Lung microvascular endothelial cell (primary cell): ENCODE measurements at regions not wholly inside any gene's neighbourhood (a gene's known extent, or its start where the extent isn't known, plus 50 kb on each side); places are given as distances from the start of the nearest gene placed in this dataset.

Source experiments
- DNase-seq, 2 donors: peaks; one replicate each; pipeline versions ENCODE4 v3.0.0 to v3.0.0-alpha.2; 2010; ENCODE audit warnings: low read depth in 2 of 2

DNA sequence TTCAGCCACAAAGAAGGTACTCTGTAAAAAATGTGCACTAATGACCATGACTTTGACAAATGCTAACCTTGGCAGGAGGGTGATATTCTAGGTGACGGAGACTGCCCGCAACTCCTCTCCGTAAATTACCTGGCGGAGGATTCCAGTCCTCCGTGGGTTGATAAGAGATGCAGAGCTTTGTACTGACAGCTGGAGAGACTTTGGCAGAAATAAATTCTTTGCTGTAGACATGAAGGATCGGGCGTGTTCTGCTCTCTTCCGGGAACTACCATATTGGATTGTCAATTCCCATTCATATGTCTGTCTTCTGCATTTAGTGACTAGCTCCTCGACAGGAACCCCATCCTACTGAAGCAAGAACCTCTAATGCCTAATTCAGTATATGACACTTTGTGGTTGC, 158.3 kb upstream of the KAZN start:
- DNase-seq, result no peak

DNA sequence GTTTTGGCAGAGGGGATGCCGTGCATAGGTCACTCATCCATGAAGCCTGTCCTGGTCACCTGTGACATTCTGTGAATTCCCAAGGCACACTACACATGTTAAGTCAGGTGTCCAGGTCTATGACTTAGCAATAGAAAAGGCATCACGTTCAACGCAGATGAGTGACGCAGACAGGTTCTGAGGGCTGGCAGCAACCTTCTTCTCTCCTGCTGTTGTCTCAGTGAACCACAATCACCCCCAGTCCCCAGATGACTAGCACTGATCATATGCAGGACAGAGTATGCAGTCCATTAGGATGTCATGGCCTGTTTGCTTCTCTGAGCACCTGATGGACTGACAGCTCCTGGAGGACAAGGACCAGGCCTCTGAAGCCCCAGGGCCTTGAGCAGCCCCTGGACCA, 157.8 kb upstream of the KAZN start:
- no peak for DNase-seq

DNA sequence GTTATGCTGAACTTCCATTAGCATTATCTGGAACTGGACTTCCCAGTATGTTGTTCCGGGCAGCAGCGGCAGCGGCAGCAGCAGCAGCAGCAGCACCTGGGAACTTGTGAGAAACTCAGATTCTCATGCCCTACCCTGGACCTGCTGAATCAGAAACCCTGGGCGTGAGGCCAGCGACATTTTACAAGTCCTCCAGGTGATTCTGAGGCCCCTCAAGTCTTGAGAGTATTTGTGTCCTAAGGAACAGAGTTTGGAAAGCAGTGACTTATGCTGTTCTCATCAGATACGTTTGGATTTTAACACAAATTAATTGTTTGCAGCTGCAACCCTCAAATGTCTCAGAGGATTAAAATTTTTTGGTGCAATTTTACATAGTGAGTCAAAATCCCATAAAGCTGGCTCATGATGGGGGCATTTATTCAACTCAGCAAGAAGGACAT, 157.2 kb upstream of the KAZN start:
- no peak for DNase-seq

DNA sequence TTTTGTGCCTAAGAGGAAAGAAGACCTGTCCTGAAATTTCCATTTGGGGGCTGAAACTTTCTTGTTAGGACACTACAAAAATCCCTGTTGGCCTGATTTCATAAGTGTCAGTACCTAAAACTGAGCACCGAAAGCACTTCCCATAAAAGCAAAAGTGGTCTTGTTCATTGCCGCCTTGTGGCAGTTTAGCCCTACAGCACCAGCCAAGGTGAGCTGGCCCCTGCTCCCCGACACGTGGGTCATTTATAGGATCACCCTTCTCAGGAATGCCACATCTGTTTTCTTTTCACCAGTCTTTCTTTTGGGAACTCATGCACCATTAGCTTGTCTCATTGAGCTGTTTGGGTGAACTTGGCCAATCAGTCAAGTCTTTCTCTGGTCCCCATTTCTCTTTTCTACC, 155.8 kb upstream of the KAZN start:
- no peak for DNase-seq

DNA sequence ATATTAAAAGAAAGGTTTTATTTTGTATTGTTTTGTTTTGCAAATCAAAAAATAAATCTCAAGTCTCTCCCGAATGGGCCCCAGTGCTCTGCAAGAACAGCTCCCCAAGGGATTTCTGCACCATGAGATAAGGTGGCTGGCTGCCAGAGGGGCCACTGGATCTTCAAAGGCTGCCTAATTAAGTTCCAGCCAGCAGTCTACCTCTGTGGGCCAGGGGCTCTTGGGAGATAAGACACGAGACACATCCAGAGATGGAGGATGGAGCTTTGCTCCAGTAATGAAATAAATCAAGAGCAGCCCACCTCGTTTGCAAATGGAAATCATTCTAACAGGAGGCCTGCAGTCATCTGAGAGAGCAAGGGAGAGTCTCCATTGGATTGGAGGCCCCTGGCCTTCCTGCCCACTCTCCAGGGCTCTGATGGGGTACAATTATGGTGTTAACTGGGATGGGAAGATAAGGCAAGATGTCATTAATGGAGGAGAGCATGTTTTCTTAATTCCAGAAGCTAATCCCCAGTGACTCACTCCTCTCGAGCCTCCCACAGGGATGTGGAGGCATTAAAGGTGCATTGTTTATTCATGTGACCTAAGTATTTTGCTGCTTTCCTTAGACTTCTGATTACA, 155.2 kb upstream of the KAZN start:
- DNase-seq, result no peak

DNA sequence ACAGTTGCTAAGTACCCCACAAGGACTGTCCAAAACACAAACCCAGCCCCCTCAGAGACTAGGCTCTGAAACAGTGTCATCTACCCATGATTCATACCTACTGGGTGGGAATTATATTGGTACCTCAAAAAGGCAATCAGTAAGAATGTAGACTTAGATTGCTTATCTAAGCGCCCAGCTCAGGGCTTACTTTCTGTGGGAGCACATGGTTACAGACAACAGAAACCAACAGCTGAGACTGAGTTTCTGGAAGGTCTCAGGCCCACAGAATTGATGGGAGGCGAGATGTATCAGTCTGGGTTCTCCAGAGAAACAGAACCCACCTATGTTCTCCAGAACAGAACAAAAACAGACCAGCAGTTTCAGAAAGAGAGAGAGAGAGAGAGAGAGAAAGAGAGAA, 147.3 kb upstream of the KAZN start:
- DNase-seq, result no peak

DNA sequence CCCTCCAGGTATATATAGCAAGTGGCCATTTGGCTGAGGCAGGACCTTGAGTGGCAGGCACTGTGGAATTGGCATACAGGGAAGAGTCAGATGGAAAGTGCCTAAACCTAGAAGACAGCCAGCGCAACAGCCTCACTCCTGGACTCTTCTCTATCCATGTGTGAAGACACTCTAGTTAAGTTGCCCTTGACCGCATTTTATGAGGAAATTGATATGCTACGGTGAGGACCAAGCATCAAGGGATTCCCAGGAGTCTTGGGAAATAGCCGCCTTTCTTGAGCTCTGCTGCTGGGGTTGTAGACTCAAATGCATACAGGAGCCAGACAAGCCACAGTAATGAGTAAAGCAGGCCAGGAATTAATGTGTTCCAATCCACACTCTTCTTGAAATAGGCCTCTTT, 145.9 kb upstream of the KAZN start:
- DNase-seq, result no peak

DNA sequence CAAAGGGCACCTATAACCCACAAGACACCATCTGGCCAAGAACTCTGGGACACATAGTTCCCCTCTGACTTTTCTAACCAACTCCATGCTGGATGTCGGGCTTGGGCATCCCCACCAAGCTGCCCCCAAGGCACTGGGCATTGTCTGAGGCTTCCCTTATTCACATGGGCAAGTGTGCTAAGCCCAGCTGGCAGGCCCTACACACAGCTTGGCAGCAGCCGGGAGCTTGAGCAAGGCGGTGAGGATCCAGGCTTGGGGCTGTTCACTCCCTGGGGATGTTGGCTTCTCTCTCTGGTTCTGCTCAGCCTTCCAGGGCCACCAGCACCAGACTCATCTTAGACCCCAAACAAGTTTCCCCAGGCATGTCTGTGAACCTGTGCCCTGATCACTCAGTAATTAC, 138.3 kb upstream of the KAZN start:
- no peak for DNase-seq

DNA sequence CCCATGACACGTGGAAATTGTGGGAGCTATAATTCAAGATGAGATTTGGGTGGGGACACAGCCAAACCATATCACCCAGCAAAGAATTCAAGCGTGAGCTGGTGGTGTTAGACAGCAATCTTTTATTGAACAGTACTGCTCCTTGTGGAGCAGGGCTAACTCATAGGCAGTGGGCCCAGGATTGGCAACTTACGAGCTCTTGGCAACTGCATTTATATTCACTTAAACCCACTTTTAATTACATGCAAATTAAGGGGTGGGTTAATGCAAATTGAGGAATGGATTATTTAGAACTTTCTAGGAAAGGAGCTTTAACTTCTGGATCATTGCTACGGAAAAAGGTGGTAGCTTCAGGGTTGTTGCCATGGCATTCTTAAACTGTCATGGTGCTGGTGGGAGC, 135.6 kb upstream of the KAZN start:
- DNase-seq, result no peak

DNA sequence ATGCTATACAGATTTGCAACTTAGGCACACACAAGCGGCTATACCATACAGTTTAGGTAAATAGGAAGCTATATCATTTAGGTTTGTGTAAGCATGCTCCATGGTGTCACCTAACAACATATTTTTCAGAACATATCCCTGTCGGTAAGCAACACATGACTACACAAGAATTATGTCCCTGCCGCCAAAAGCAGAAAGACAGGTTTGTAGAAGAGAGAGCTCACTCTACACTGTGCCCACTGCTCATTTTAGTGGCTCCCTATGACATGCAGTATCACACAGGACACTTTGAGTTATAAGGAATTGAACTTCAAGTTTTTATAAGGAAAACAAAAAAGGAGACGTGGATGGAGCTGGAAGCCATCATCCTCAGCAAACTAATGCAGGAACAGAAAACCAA, 132.5 kb upstream of the KAZN start:
- DNase-seq, result no peak

DNA sequence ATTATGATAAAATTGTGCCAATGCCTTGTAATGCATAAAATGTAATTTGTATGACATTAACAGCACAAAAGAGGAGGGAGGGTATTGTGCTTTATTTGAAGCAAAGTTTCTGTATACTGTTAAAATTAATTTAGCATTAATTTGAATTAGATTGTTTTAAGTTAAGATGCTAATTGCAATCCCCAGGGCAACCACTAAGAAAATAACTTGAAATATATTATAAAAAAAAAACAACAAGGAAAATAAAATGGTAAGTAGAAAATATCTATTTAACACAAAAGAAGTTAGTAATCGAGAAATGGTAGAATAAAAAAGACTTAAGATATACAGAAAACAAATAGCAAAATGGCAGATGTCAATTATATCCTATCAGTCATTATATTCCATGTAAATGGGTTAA, 131.4 kb upstream of the KAZN start:
- DNase-seq, result no peak

DNA sequence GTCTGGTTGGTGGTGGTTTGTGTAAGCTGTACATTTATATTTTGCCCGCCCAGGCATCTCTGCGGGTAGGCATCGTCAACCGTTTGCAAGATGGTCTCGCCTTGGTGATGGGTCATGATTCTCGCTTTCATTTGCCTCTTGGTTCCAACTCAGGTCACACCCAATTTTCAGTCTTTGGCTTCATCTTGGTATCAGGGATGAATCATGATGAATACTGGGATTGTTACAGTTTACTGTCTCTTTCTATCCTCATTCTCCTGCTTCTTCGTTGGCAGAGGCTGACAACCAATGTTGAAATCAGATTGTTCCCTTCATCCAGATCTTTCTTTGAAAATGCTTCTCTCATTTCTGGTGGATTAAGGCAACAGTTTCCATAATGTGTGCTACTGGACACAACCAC, 129.7 kb upstream of the KAZN start:
- no peak for DNase-seq

DNA sequence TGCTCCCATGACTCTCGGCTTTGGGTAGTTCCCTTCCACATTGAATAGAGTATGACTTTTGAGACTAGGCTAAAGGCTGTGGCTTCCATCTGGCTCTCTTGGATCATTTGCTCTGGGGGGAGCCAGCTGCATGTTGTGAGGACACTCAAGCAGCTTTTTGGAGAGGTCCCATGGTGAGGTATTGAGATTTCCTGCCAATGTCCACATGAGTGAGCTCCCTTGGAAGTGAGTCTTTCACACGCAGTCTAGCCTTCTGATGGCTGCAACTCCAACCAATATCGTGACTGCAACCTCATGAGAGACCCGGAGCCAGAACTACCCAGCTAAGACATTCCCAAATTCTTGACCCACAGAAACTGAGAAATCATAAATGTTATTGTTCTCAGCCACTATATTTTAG, 127.7 kb upstream of the KAZN start:
- DNase-seq, result no peak

DNA sequence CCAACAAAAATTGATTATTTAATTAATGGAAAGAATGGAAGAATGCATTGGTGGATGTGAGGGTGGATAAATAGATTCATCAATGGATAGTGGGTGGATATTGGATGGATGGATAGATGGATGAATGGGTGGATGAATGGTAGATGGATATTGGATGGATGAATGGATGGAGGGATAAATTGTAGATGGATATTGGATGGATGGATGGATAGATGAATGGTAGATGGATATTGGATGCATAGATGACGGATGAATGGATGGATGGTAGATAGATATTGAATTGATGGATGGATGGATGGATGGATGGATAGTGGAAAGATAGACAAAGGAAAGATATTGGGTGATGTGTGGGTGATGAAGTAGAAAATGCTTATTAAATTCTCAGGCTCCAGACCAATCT, 123.6 kb upstream of the KAZN start:
- DNase-seq, result no peak

DNA sequence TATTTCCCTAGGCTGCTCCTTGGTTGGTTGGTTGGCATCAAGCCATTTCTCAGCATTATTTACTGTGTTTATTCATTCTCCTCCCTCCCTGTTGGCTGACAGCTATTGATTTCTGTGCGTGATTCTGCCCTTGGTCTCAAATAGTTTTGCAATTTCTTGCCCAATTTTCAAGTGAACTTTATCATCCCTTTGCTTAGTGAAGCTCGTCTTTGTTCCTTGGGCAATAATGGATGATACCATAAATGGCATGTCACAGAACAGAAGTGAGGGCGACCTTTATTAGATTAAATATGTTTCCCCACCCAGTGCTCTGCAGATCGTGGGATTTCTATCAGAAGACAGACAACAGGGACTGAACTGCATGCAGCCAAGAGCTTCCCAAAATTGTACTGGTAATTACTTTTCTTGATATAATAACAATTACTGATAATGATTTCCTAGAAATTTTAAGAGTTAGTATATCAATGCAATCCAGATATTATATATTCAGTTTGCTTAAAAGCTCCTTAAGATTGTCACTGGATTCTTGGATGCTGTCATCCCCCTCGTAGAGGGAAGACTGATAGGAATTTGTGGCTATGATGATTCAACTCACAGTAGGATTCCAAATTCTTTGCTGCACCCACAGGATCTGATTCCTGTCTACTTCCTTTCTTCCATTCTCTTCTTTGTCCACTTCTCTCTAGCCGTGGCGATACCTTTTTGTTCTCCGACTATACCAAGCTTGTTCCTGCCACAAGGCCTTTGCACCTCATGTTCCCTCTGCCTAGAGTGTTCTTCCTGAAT, 122.1 kb upstream of the KAZN start:
- no peak for DNase-seq

DNA sequence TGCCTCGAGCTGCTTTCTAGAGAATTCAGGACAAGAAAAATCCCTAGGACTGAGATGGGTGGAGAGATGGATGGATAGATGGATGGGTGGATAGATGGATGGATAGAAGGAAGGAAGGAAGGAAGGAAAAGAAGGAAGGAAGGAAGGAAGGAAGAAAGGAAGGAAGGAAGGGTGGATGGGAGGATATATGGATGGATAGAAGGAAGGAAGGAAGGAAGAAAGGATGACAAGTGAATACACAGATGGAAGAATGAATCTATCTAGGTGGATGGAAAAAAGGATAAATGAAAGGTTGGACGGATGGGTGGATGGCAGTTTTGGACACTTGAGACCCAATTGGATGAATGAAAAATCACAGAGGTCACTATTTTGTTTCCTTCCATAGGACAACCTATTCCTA, 120.4 kb upstream of the KAZN start:
- no peak for DNase-seq

DNA sequence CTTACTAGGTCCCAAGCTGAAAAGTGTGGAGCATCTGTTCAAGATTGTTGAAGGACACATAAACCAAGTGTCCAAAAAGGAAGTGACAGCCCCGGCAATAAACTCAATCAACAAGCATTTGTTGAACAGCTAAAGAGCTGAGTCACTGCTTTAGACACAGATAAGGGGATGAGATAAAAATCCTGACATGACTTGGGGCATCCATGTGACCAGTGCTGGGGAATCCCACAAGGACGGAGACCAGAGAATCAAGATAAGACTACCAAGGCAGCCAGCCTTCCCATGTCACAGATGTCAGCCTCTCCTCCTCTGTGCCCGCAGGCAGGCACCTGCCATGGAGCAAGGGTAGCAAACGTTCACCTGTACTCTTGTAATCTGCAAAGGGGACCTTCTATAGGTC, 118.6 kb upstream of the KAZN start:
- no peak for DNase-seq

DNA sequence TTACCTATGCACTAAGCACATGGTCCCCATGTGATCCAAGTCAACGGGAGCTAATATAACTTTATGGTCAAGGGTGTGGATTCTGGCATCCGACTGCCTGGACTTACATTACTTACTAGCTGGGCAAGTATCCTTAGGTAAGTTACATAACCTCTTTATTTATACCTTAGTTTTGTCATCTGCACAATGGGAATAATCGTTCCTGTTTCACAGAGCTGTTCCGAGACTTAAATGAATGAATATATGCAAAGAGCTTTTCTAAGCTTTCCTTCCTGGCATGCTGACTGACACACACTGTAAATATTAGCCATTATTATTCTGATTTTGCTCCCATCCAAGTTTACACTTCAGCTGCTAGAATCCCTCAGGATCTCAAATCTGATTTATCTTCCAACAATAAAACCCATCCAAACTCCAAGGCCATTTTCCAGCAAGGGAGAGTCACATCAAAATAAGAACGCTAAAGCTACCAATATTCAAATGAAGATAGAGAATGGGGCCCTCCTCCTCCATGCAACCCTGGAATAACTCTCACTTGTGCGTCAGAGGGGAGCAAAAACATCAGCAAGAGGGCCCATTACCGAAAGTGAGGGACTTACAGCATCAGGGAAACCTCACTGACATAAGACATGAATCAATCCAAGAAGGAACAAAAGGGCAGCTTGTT, 115.6 kb upstream of the KAZN start:
- no peak for DNase-seq

DNA sequence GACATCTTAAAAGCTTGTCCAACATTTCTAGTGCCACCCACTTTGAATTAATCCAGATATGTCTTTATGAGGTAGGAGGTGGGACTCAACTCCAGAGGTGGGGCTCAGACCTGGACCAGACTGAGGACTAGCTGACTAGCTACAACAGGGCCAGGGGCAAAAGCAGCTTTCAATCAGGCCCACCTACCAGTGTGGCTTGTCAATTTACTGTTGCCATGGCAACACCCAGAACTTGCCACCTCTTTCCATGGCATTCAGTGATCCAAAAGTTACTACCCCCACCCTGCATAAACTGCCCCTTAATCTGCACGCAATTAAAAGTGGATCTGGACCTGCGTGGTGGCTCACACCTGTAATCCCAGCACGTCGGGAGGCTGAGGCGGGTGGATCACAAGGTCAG, 113.2 kb upstream of the KAZN start:
- DNase-seq, result no peak

DNA sequence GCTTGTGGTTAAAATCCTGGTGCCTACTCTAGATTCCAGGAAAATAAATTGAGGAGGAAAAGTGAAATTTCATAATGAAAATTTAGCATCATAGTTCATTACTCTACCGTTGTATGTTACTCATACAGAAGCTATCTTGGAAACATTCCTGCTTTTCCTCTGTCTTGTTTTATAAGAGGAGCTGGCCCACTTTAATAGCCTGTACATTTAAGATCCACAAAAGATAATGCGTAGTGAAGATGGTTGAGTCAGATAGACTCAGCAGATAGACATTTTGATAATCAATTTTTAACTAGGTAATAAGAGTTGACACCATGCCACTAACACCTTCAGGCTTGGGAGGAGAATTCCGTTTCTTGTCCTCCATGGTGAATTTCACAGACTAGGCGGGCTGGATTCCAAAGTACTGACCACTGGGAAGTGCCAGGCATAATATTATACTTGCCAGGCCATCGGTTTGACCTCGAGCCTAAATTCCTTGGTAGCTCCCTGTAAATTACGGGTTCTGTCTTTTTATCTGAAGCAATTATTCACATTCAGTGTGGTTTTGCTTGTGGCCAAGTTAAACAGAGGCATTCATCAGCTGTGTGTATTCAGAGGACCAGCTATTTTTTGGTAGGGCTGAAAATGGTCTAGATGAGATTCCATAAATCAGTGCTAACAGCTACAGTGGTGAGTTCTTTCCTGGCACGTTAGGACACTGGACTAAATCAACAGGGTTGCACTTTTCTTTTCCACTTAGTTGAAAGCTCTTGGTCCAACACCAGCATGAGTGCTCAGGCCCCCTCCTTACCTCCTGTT, 111.9 kb upstream of the KAZN start:
- DNase-seq, result no peak

DNA sequence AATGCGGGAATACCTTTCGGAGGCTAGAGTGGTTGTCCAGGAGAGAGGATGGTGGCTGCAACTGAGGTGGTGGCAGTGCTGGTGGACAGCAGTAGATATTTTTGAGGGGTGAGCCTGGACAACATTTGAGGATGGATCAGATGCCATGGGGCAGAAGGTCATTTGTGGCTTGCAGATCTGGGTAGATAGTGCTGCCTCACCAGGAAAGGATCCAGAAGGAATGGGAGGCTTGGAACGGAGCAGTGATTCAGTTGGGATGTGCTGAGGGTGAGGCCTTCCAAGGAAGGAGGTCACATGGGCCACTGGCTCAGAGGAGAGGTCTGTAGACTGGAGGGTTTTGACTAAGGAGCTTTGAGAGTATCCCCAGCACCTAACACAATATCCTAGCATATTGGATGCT, 110.8 kb upstream of the KAZN start:
- no peak for DNase-seq

DNA sequence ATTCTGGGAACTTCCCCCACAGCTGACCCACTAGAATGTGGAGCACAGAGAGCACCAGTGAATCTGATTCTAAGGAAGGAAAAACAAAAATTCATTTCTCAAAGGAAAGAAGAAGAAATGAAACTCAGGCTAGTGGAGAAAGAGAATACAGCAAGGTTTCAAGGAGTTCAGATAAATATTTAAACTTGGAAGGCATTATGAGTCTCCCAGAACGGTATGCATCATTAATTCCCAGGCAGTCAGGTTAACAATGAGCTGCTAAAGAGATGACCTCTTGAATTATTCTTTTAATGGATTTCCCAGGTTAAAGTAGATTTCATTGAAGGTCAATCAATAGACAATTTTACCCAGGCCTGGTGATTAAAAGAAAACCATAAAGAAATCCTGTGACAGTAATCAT, 103.6 kb upstream of the KAZN start:
- DNase-seq, result no peak
